Activated CD4-positive, alpha-beta memory T cell treated with anti-CD3 and anti-CD28 coated beads for 36 hours (primary cell): ENCODE measurements at regions not wholly inside any gene's neighbourhood (a gene's known extent, or its start where the extent isn't known, plus 50 kb on each side); places are given as distances from the start of the nearest gene placed in this dataset.

Source experiments
- CTCF ChIA-PET: fragments of 350-600 bp; sonication (Branson Sonifier 250); formaldehyde crosslinking; loops from one replicate; lab custom pipeline; 2021; ENCODE audit warnings: antibody characterized with exemption, inconsistent platforms; lab: Charles Lee
- POLR2A ChIA-PET: fragments of 350-600 bp; sonication (Branson Sonifier 250); formaldehyde crosslinking; loops from one replicate; lab custom pipeline; 2021; ENCODE audit warnings: antibody characterized with exemption; lab: Charles Lee
- DNase-seq: peaks from one replicate; pipeline ENCODE4 v3.0.0-alpha.2; 2020
- H3K27ac Mint-ChIP-seq: one replicate; pipeline ENCODE4 v1.8.0; 2021; ENCODE audit warnings: mixed read lengths
- H3K27me3 Mint-ChIP-seq: one replicate; pipeline ENCODE4 v1.8.0; 2021; ENCODE audit warnings: mixed read lengths
- H3K36me3 Mint-ChIP-seq: one replicate; pipeline ENCODE4 v1.8.0; 2021; ENCODE audit warnings: mixed read lengths
- H3K4me1 Mint-ChIP-seq: one replicate; pipeline ENCODE4 v1.8.0; 2021; ENCODE audit warnings: low read depth, mixed read lengths
- H3K4me3 Mint-ChIP-seq: one replicate; pipeline ENCODE4 v1.8.0; 2021; ENCODE audit warnings: mild to moderate bottlenecking, mixed read lengths
- H3K9me3 Mint-ChIP-seq: one replicate; pipeline ENCODE4 v1.8.0; 2021; ENCODE audit warnings: mixed read lengths
- intact Hi-C: fragments of 100-400 bp; cut with micrococcal nuclease; formaldehyde crosslinking; loops from one replicate; pipeline ENCODE4 v1.15.1; 2023

DNA sequence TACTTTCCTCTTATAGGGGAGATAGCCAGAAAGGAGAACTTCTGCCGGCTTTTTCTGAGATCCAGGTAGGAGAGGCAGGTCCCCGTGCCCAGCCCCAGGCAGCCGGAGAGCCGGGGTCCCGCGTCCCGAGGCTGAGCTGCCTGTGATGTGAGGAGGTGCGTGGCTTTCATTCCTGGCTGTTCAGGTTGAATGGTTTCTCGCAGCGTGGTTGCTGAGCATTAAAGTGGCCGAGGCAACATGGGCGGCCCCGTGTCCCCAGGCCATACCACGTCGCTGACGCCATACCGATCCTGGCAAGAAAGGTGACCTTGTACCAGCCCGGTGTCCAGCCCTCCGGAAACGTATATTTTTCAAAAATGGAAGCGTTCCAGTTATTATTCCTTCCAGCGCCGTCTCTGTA is 116.7 kb upstream of the MYL2 start:
- H3K4me1 Mint-ChIP-seq: peaks cover 19% of the 10 kb centered on the region
- ChIA-PET POLR2A (no interaction called here), CTCF (interaction anchor here (0.9 kb wide), 1 partner anchor 17 kb away, joined by 3 read pairs; no protein-coding TSS in a partner anchor)
- H3K9me3 Mint-ChIP-seq: no peaks in the 10 kb centered on the region
- no peak overlapping the region for H3K27ac Mint-ChIP-seq
- H3K36me3 Mint-ChIP-seq: no peaks in the 10 kb centered on the region
- peaks cover 45% of the 10 kb centered on the region for H3K27me3 Mint-ChIP-seq
- intact Hi-C loops: no loop called here
- no peak overlapping the region for H3K4me3 Mint-ChIP-seq
- no peak for DNase-seq

DNA sequence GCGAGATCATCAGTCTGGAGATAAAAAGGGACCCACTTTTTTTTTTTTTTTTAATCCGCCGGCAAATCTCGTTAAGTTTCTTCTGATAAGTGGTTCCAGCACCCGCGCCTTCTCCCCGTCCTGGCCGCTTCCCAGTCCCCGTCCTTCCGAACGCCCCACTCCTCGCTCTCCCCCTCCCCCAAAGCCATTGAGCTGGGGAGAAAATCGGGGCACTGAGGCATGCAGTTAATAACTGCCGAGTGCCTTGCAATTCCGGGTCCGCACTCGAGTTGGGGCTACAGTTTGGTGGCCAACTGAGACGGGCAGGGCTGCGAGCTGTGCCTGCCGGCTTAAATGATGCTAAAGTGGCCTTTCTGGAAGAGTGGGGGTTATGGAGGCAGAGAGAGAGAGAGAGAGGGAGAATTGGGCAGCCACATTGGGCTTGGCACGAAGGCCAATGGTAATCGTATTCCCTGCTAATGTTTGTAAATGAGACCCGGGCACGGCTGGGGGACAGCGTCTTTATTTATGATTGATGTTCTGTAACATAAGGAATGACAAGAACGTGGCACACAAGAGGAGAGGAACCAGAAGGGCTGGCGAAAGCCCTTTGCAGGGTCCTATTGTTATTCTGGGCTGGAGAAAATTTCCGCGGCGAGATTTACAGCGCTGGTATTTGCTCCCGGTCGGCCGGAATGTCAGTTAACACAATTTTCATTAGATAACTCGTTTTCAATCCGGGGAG is 115.4 kb upstream of the MYL2 start:
- Mint-ChIP-seq H3K4me1 (peaks cover 19% of the 10 kb centered on the region), H3K27ac (no peak overlapping the region), H3K36me3 (no peaks in the 10 kb centered on the region), H3K4me3 (peak overlapping the region; percentile 32), H3K27me3 (peaks cover 55% of the 10 kb centered on the region), H3K9me3 (no peaks in the 10 kb centered on the region)
- no peak for DNase-seq
- POLR2A ChIA-PET: no interaction called here
- intact Hi-C loops: no loop called here
- CTCF ChIA-PET: interaction anchor here (0.8 kb wide), 1 partner anchor 11 kb away, joined by 4 read pairs; no protein-coding TSS in a partner anchor

DNA sequence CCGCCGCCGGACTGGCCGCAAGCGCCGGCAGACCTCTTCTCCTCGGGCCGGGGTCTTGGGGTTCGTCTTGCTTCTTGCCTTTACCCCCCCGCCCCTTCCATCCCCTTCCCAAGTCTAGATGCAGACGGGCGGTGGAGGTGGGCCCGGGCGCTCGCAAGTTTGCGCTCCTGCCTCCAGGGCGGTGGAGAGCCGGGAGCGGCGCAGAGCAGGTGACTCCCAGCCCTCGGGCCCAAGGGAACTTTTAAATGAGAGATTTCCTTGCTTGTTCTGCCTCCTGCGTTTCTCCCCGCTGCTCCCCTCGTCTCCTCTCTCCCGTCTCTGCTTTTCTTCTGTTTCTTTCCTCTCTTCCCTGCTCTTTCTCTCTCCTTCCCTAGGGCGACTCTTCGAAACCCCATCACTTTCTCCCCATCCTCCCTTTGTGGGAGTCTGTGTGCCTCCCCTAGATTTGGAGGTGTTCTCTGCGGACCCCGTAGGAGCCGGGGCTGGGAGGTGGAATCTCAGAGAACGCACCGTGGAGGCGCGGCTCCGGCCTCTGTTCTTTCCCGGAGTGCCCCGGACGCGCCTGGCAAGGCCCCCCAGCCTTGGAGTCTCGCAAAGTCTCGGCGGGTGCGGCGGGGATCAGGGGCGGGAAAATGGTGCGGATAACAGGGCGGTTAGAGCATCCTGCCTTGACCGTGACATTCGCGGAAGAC is 114.7 kb upstream of the MYL2 start:
- POLR2A ChIA-PET: interaction anchor here (1.5 kb wide), 1 partner anchor 59 kb away, joined by 3 read pairs; no protein-coding TSS in a partner anchor
- H3K4me1 Mint-ChIP-seq: peaks cover 19% of the 10 kb centered on the region
- H3K27me3 Mint-ChIP-seq: peaks cover 56% of the 10 kb centered on the region
- CTCF ChIA-PET: no interaction called here
- no peak for DNase-seq
- no peaks in the 10 kb centered on the region for H3K36me3 Mint-ChIP-seq
- intact Hi-C loops: no loop called here
- no peaks in the 10 kb centered on the region for H3K9me3 Mint-ChIP-seq
- peak overlapping the region; percentile 32 for H3K4me3 Mint-ChIP-seq
- H3K27ac Mint-ChIP-seq: no peak overlapping the region

DNA sequence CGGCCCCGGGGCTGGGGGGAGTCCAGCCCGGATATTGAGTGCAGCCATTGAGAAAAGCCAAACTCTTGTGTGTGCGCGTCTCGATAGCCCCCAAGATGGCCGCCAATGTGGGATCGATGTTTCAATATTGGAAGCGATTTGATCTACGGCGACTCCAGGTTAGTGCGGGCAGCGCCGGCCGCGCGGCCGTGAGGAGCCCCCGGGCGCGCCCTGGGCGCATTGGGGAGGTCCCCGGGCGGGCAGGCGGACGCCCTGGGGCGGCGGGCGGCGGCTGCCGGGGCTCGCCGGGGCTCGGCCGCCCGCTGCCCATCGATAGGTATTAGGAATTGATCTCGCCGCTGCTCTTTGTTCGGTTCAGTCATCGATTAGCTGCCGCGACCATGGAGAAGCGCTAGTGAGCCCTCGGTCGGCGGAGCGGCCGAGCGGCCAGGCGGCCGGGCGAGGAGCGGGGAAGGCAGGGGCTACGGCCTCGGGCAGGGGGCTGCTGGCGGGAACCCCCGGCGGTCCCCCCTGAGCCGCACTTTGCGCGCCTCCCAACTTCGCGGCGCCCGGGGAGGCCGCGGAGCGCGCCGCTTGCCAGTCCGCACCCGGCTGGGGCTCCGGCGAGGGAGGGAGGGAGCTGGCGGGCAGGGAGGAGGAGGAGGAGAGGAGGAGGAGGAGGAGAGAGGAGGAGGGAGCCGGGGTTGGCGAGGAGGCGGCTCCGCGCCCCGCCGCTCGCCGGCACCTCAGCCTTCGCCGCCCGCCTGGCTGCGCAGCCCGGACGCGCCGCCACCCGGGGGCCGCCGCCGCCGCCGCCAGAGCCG is 113.9 kb upstream of the MYL2 start, which contains the start of gene CUX2:
Gene CUX2 (plus strand): TSS at position 83 of the 803 bp plus-strand sequence.
- Mint-ChIP-seq H3K27ac (no peak within 1 kb of the TSS), H3K9me3 (no peaks in the 10 kb centered on the region), H3K27me3 (peaks cover 55% of the 10 kb centered on the region), H3K36me3 (no peaks in the 10 kb centered on the region), H3K4me3 (peak within 1 kb of the TSS; percentile 32), H3K4me1 (peaks cover 19% of the 10 kb centered on the region)
- ChIA-PET POLR2A (interaction anchor here (1.5 kb wide), 1 partner anchor 60 kb away, joined by 3 read pairs; no protein-coding TSS in a partner anchor), CTCF (no interaction called here)
- intact Hi-C loops: no loop called here
- DNase-seq: no peak

DNA sequence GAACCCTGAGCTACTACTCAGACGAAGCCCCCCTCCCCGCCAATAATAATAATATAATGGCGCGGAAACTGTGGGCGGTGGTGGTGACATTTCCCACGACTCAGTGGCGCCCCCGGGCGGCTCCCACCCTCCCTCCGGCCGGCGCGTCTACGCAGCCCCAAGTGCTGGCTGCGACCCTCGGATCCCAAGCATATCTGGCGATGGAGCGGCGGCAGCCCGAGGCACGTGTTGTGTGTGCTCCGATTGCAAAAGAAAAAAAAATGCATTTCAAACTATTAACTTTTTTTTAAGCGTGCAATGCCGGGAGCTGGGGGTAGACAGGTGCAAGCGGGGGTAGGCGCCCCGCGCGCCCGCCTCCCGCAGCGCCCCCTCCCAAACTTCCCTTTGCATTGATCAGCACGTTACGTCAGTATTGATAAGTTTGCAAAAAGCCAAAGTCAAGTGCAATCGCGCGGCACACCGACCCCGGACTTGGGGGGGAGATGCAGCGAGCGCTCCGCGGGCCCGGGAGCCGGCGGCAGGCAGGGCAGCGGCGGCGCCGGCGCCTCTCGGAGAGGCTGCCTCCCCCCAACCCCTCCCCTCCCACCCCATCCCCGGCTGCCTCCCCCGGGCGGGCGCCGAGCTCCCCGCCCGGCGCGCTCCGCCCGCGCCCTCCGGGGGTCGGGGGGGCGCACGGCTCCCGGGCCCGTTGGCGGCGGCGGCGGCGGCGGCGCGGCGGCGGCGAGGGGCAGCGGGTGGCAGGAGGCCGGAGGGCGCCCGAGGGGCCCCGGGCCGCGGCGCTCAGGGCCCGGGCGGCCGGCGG is 113.1 kb upstream of the MYL2 start:
- peaks cover 51% of the 10 kb centered on the region for H3K27me3 Mint-ChIP-seq
- no peaks in the 10 kb centered on the region for H3K9me3 Mint-ChIP-seq
- H3K4me1 Mint-ChIP-seq: peaks cover 19% of the 10 kb centered on the region
- intact Hi-C loops: no loop called here
- ChIA-PET CTCF (no interaction called here), POLR2A (interaction anchor here (1.5 kb wide), 1 partner anchor 61 kb away, joined by 3 read pairs; no protein-coding TSS in a partner anchor)
- H3K27ac Mint-ChIP-seq: no peak overlapping the region
- H3K4me3 Mint-ChIP-seq: peak overlapping the region; percentile 32
- H3K36me3 Mint-ChIP-seq: no peaks in the 10 kb centered on the region
- no peak for DNase-seq

DNA sequence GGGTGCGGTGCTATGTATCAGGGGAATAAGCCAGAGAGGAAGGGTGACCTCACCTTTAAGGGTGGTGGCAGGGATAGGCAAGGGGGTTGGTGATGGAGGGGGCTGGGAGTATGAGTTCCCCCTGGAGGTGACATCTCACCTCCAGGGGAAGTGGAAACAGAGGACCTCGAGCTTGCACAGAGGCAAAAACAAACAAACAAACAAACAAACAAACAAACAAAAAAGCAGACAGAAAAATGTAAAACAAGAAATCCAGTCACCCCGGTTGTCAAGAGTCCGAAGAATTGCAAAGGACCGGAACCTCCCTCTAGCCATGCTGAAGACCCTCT is 112.2 kb upstream of the MYL2 start:
- peaks cover 19% of the 10 kb centered on the region for H3K4me1 Mint-ChIP-seq
- peaks cover 43% of the 10 kb centered on the region for H3K27me3 Mint-ChIP-seq
- no peak for DNase-seq
- ChIA-PET POLR2A (no interaction called here), CTCF (no interaction called here)
- H3K4me3 Mint-ChIP-seq: peak overlapping the region; percentile 35
- H3K36me3 Mint-ChIP-seq: no peaks in the 10 kb centered on the region
- H3K9me3 Mint-ChIP-seq: no peaks in the 10 kb centered on the region
- H3K27ac Mint-ChIP-seq: no peak overlapping the region
- intact Hi-C loops: no loop called here

DNA sequence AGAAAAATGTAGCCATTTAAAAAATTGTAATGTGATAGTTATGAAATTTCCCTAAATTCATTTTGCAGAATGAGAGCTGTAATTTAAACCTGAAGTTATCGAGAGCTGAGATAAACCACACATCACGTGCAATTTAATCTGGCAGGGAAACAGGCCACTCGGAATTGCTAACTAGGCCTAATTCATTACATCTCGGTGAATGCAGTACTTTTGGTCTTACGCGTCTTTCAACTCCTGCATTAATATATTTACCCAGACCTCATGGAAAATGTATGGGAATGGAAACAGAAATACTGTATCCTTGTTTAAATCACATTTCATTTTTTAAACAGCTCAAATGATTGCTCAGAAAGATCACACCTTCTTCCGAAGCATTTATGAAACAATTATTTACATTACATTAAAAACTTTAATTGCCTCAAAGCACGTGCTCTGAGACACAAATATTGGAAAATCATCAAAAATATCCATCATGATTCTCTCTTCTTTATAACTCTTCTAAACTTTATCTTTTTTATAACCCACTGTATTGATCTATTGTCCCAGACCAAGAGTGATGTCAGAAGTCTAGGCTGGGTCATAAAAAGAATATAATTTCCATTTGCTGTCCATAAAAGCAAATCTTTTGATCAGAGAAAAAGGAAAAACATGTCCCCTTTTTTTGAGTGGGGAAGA is 111.7 kb upstream of the MYL2 start:
- POLR2A ChIA-PET: no interaction called here
- H3K4me3 Mint-ChIP-seq: peak overlapping the region; percentile 35
- CTCF ChIA-PET: interaction anchor here (0.7 kb wide), 1 partner anchor 268 kb away, joined by 3 read pairs; no protein-coding TSS in a partner anchor
- intact Hi-C loops: no loop called here
- H3K27ac Mint-ChIP-seq: no peak overlapping the region
- peaks cover 41% of the 10 kb centered on the region for H3K27me3 Mint-ChIP-seq
- peaks cover 19% of the 10 kb centered on the region for H3K4me1 Mint-ChIP-seq
- H3K36me3 Mint-ChIP-seq: no peaks in the 10 kb centered on the region
- no peaks in the 10 kb centered on the region for H3K9me3 Mint-ChIP-seq
- DNase-seq: no peak

DNA sequence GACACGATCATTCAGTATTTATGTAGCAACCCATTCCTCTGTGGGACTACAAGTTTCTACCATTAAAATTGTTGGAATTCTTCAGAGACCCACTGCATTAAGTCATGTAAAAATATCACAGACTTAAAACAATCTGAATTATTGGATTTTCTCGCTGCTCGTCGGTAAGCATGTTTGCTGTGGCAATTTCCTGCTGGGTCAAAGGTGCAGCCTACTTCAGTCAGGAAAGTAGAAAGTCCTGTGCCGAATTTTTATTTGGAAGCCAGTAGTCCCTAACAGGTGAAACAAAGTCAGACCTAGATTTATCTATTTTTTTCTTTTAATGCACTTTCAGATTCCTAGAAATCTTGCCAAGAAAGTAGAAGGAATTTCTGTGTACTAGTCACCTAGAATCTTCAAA is 110.4 kb upstream of the MYL2 start:
- no peaks in the 10 kb centered on the region for H3K36me3 Mint-ChIP-seq
- H3K9me3 Mint-ChIP-seq: no peaks in the 10 kb centered on the region
- H3K4me3 Mint-ChIP-seq: no peak overlapping the region
- H3K27ac Mint-ChIP-seq: no peak overlapping the region
- H3K27me3 Mint-ChIP-seq: peaks cover 32% of the 10 kb centered on the region
- intact Hi-C loops: no loop called here
- no peak for DNase-seq
- POLR2A ChIA-PET: no interaction called here
- CTCF ChIA-PET: no interaction called here
- peaks cover 13% of the 10 kb centered on the region for H3K4me1 Mint-ChIP-seq

DNA sequence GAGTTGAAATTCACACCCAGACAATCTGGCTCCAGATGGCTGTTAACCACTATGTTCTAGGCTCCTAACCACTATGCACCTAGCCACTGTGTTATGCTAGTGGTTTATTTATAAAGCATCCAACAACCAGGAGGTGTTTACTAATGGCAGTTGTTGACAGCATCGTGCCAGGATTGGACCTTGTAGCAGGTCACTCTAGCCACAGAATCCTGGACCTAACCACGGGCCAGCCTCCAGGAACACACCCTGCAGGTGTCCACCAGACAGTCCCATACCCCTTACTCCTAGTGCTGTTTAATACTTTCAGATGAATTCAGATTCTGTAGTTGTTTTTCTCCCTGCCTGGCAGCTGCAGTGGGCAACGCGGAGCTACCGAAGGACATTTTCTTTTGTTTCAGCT is 109.4 kb upstream of the MYL2 start:
- Mint-ChIP-seq H3K27me3 (peaks cover 25% of the 10 kb centered on the region), H3K4me3 (no peak overlapping the region), H3K4me1 (peaks cover 4% of the 10 kb centered on the region), H3K27ac (no peak overlapping the region), H3K36me3 (no peaks in the 10 kb centered on the region), H3K9me3 (no peaks in the 10 kb centered on the region)
- ChIA-PET CTCF (no interaction called here), POLR2A (no interaction called here)
- DNase-seq: no peak
- intact Hi-C loops: loop anchor here (10.0 kb wide), 2 partner anchors 145 to 245 kb away; no protein-coding TSS in a partner anchor

DNA sequence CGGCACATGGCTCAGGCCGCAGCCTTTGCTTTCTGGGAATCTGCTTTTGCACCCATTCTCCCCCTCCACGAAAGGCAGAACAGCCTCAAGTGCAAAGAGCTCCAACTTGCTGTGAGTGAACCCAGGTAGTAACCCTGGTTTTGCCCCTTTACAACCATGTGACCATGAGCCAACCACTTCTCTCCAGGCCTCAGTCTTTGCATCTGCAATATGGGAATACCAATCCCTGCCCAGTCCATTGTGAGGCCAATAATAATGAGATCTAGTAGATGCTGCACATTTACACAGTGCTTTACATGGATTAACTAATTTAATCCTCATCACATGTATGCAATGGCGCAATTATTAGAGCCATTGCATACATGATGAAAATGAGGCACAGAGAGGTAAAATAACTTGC is 108.9 kb upstream of the MYL2 start:
- no peaks in the 10 kb centered on the region for H3K36me3 Mint-ChIP-seq
- no peak overlapping the region for H3K4me3 Mint-ChIP-seq
- peaks cover 28% of the 10 kb centered on the region for H3K27me3 Mint-ChIP-seq
- no peak for DNase-seq
- no peaks in the 10 kb centered on the region for H3K9me3 Mint-ChIP-seq
- CTCF ChIA-PET: no interaction called here
- POLR2A ChIA-PET: no interaction called here
- peaks cover 6% of the 10 kb centered on the region for H3K4me1 Mint-ChIP-seq
- intact Hi-C loops: loop anchor here (10.0 kb wide), 2 partner anchors 145 to 245 kb away; no protein-coding TSS in a partner anchor
- H3K27ac Mint-ChIP-seq: no peak overlapping the region

DNA sequence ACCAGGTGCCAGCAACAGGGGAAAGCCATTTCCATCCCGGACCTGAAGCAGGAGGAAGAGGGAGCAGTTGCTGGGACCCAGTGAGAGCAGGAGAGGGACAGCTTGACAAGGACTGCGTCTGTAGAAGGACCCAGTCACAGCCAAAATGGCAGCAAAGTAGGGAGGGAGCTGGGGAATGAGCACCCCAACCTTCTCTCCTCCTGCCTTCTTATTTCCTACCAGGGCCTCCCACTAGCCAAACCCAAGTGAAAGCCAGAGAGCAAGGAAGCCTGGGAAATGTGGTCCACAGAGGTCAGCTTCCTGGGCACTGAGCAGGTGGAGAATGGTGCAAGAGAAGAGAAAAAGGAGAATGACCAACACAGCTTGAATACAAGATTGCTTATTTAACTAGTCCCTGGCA is 108.5 kb upstream of the MYL2 start:
- Mint-ChIP-seq H3K36me3 (no peaks in the 10 kb centered on the region), H3K4me1 (peaks cover 8% of the 10 kb centered on the region), H3K27ac (no peak overlapping the region), H3K9me3 (no peaks in the 10 kb centered on the region), H3K27me3 (peaks cover 30% of the 10 kb centered on the region), H3K4me3 (no peak overlapping the region)
- ChIA-PET CTCF (no interaction called here), POLR2A (no interaction called here)
- no peak for DNase-seq
- intact Hi-C loops: loop anchor here (10.0 kb wide), 2 partner anchors 146 to 246 kb away; no protein-coding TSS in a partner anchor
